ENCODE measurements at regions not wholly inside any gene's neighbourhood (a gene's known extent, or its start where the extent isn't known, plus 50 kb on each side); places are given as distances from the start of the nearest gene placed in this dataset.

DNA sequence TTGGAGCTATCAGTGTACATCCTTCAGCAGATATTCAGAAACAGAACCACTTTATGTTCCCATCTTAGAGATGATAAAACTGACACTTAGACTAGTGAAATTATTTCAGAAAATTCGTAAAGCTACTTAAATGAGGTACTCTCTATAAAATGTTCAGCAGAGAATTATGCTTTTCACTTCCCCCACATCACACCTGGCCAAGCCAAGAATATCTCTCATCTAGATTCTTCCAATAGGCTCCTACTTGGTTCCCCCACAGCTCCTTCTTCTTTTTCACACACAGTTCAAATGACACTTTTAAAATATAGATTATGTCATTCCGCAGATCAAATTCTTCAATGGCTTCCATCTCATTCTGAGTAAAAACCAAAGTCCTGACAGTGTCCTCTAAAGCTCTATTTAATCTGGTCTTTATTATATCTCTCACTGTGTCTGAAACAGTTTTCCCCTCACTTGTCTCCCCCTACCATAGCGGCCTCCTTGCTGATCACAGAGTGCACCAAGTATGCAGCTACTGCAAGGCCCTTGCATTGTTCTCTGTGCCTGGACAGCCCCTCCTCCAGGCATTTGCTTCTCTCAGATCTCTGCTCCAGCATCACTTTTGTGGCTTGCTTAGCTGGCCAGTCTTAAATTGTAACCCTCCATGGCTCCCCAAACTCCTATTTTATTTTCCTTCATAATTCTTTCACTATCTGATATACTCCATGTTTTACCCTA is 736.8 kb upstream of the USP15 start:
- TF ChIP-seq POLR2A (IDR thresholded peaks at IDR 0.05), result no peak
- TF ChIP-seq, protein P1, sequence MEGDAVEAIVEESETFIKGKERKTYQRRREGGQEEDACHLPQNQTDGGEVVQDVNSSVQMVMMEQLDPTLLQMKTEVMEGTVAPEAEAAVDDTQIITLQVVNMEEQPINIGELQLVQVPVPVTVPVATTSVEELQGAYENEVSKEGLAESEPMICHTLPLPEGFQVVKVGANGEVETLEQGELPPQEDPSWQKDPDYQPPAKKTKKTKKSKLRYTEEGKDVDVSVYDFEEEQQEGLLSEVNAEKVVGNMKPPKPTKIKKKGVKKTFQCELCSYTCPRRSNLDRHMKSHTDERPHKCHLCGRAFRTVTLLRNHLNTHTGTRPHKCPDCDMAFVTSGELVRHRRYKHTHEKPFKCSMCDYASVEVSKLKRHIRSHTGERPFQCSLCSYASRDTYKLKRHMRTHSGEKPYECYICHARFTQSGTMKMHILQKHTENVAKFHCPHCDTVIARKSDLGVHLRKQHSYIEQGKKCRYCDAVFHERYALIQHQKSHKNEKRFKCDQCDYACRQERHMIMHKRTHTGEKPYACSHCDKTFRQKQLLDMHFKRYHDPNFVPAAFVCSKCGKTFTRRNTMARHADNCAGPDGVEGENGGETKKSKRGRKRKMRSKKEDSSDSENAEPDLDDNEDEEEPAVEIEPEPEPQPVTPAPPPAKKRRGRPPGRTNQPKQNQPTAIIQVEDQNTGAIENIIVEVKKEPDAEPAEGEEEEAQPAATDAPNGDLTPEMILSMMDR (IDR thresholded peaks at IDR 0.05), result no peak

Measured in right lobe of liver (tissue), 4 donors.